ENCODE measurements at regions not wholly inside any gene's neighbourhood (a gene's known extent, or its start where the extent isn't known, plus 50 kb on each side); places are given as distances from the start of the nearest gene placed in this dataset.

- Histone ChIP-seq H3K36me3 (ENCODE audit: low read depth) (no peaks in the 10 kb centered on the region), H3K4me1 (replicated peaks; ENCODE audit: insufficient read depth) (no peaks in the 10 kb centered on the region), H4K20me1 (ENCODE audit: insufficient read depth) (no peaks in the 10 kb centered on the region), H3K27me3 (ENCODE audit: insufficient read depth, low read depth) (no peaks in the 10 kb centered on the region), H3K4me2 (no peak overlapping the region), H2AFZ (no peak overlapping the region), H3K9me3 (ENCODE audit: insufficient read depth, low read depth) (no peaks in the 10 kb centered on the region), H3K9me2 (ENCODE audit: insufficient read depth) (no peaks in the 10 kb centered on the region), H3K79me2 (ENCODE audit: low read depth) (no peaks in the 10 kb centered on the region), H3F3A (ENCODE audit: insufficient read depth, low read depth) (no peaks in the 10 kb centered on the region), H3K27ac (no peak overlapping the region), H3K4me3 (no peak overlapping the region)
- BruUV-seq (replicated peaks) = no TSS peak
- no peak for DNase-seq
- ChIA-PET CTCF (no interaction called here), POLR2A (ENCODE audit: unreplicated experiment) (no interaction called here)
- TF ChIP-seq, protein P1, sequence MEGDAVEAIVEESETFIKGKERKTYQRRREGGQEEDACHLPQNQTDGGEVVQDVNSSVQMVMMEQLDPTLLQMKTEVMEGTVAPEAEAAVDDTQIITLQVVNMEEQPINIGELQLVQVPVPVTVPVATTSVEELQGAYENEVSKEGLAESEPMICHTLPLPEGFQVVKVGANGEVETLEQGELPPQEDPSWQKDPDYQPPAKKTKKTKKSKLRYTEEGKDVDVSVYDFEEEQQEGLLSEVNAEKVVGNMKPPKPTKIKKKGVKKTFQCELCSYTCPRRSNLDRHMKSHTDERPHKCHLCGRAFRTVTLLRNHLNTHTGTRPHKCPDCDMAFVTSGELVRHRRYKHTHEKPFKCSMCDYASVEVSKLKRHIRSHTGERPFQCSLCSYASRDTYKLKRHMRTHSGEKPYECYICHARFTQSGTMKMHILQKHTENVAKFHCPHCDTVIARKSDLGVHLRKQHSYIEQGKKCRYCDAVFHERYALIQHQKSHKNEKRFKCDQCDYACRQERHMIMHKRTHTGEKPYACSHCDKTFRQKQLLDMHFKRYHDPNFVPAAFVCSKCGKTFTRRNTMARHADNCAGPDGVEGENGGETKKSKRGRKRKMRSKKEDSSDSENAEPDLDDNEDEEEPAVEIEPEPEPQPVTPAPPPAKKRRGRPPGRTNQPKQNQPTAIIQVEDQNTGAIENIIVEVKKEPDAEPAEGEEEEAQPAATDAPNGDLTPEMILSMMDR (conservative IDR thresholded peaks at IDR 0.05) = no peak
- no peak for TF ChIP-seq EZH2 (IDR thresholded peaks at IDR 0.05; ENCODE audit: low read depth)
- intact Hi-C loops (cut with micrococcal nuclease; ENCODE audit: unreplicated experiment) = no loop called here
Observed at GRCh38 chr1:73040811-73041210, 758.5 kb upstream of the NEGR1 start.

GRCh38 chr1:73034271-73034670, 751.9 kb upstream of the NEGR1 start:
- no peak overlapping the region for H3K4me3 ChIP-seq
- no TSS peak for BruUV-seq (replicated peaks)
- H4K20me1 ChIP-seq (ENCODE audit: insufficient read depth) = no peaks in the 10 kb centered on the region
- TF ChIP-seq, protein P1 (conservative IDR thresholded peaks at IDR 0.05) = no peak
- TF ChIP-seq EZH2 (IDR thresholded peaks at IDR 0.05; ENCODE audit: low read depth) = no peak
- H3K9me3 ChIP-seq (ENCODE audit: insufficient read depth, low read depth) = no peaks in the 10 kb centered on the region
- ChIA-PET POLR2A (ENCODE audit: unreplicated experiment) (no interaction called here), CTCF (no interaction called here)
- no peaks in the 10 kb centered on the region for H3K9me2 ChIP-seq (ENCODE audit: insufficient read depth)
- no peaks in the 10 kb centered on the region for H3K79me2 ChIP-seq (ENCODE audit: low read depth)
- H3F3A ChIP-seq (ENCODE audit: insufficient read depth, low read depth) = no peaks in the 10 kb centered on the region
- H3K27me3 ChIP-seq (ENCODE audit: insufficient read depth, low read depth) = no peaks in the 10 kb centered on the region
- intact Hi-C loops (cut with micrococcal nuclease; ENCODE audit: unreplicated experiment) = no loop called here
- H2AFZ ChIP-seq = no peak overlapping the region
- no peaks in the 10 kb centered on the region for H3K4me1 ChIP-seq (replicated peaks; ENCODE audit: insufficient read depth)
- H3K27ac ChIP-seq = no peak overlapping the region
- no peak overlapping the region for H3K4me2 ChIP-seq
- no peaks in the 10 kb centered on the region for H3K36me3 ChIP-seq (ENCODE audit: low read depth)
- DNase-seq = no peak

GRCh38 chr1:73033640-73034039, 751.3 kb upstream of the NEGR1 start:
- no peaks in the 10 kb centered on the region for H3K27me3 ChIP-seq (ENCODE audit: insufficient read depth, low read depth)
- no peak for TF ChIP-seq EZH2 (IDR thresholded peaks at IDR 0.05; ENCODE audit: low read depth)
- TF ChIP-seq, protein P1 (conservative IDR thresholded peaks at IDR 0.05) = no peak
- intact Hi-C loops (cut with micrococcal nuclease; ENCODE audit: unreplicated experiment) = no loop called here
- no peaks in the 10 kb centered on the region for H3K36me3 ChIP-seq (ENCODE audit: low read depth)
- ChIA-PET POLR2A (ENCODE audit: unreplicated experiment) (no interaction called here), CTCF (no interaction called here)
- H2AFZ ChIP-seq = no peak overlapping the region
- no peaks in the 10 kb centered on the region for H3F3A ChIP-seq (ENCODE audit: insufficient read depth, low read depth)
- no peaks in the 10 kb centered on the region for H3K4me1 ChIP-seq (replicated peaks; ENCODE audit: insufficient read depth)
- H3K27ac ChIP-seq = no peak overlapping the region
- H3K9me2 ChIP-seq (ENCODE audit: insufficient read depth) = no peaks in the 10 kb centered on the region
- no peak for DNase-seq
- BruUV-seq (replicated peaks) = no TSS peak
- no peak overlapping the region for H3K4me2 ChIP-seq
- H3K9me3 ChIP-seq (ENCODE audit: insufficient read depth, low read depth) = no peaks in the 10 kb centered on the region
- H4K20me1 ChIP-seq (ENCODE audit: insufficient read depth) = no peaks in the 10 kb centered on the region
- no peaks in the 10 kb centered on the region for H3K79me2 ChIP-seq (ENCODE audit: low read depth)
- H3K4me3 ChIP-seq = no peak overlapping the region

All from PC-9 (cell line).